ENCODE measurements at regions not wholly inside any gene's neighbourhood (a gene's known extent, or its start where the extent isn't known, plus 50 kb on each side); places are given as distances from the start of the nearest gene placed in this dataset.

DNA sequence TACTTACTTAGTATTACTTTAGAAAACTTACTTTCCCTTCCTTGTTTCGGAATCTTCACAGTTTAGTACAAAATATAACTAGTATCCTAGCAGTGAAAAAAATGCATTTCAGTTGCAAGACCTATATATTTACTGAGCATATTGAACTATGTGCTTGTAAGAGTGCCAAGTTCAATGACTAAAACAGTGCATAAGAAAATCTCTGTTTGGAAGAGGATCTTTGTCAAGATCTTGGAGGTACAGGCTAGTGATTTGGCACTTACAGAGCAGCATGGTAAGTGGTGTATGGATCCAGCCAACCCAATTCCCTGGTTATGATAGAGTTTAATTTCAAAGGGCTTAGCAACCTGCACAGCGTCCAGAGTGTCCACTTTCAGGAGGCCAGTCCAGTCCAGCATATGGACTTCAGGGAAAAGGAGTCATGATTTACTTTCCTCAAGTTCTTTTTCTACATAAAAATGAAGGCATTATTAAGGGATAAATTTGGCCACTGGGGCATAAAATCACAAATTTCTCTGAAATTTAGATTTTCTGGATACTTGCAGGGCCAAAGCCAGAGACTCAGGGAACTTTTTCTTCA, 625.8 kb upstream of the BCHE start:
- H3K36me3 ChIP-seq (ENCODE audit: insufficient read depth, low read length), result no peaks in the 10 kb centered on the region
- peaks cover 0 to 3% of the 10 kb centered on the region in 2 experiments for H3K9me3 ChIP-seq (ENCODE audit: control insufficient read depth in 1 of 2, insufficient read depth in 1 of 2, low read length in 2 of 2)
- no peaks in the 10 kb centered on the region for H3K27me3 ChIP-seq (ENCODE audit: control insufficient read depth in 1 of 2, insufficient read depth in 2 of 2, low read length in 2 of 2)
- DNase-seq, result no peak
- ChIA-PET CTCF (no interaction called here), POLR2A (no interaction called here)
- Mint-ChIP-seq H3K36me3 (ENCODE audit: low read depth) (no peaks in the 10 kb centered on the region), H3K9me3 (peaks cover 10% of the 10 kb centered on the region), H3K4me3 (no peak overlapping the region), H3K27ac (no peak overlapping the region), H3K27me3 (no peaks in the 10 kb centered on the region), H3K4me1 (ENCODE audit: low read depth) (no peaks in the 10 kb centered on the region)
- no peaks in the 10 kb centered on the region for H3K4me1 ChIP-seq (ENCODE audit: insufficient read depth, low read length)
- intact Hi-C loops (cut with DNase I, micrococcal nuclease), result no loop called here
- TF ChIP-seq CTCF (IDR thresholded peaks at IDR 0.05), result no peak
- H3K27ac ChIP-seq (ENCODE audit: low read depth in 1 of 2, low read length in 2 of 2), result no peak overlapping the region
- ATAC-seq (ENCODE audit: poor library complexity), result no peak
- no peak overlapping the region for H3K4me3 ChIP-seq (ENCODE audit: low read length)

GRCh38 chr3:166461626-166462025, 624.4 kb upstream of the BCHE start:
- no peak for ATAC-seq (ENCODE audit: poor library complexity)

DNA sequence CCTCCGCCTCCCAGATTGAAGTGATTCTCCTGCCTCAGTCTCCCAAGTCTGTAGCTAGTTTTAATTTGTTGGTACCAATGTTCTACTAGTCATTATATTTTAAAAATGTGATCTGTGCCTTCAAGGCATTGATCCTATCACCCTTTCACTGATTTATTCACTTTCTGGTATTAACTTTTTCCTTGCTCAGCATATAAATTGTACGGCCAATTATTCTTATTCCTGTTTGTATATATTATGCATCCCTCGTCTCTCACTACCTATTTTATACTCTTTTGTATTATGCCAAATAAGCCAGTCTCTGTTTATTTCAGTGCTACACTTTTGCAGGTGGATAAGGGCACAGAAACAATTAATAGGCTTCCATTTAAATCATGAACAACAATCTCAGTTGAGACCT, 620.2 kb upstream of the BCHE start:
- Mint-ChIP-seq H3K36me3 (ENCODE audit: low read depth) (no peaks in the 10 kb centered on the region), H3K4me1 (ENCODE audit: low read depth) (no peaks in the 10 kb centered on the region), H3K27me3 (no peaks in the 10 kb centered on the region), H3K4me3 (no peak overlapping the region), H3K27ac (no peak overlapping the region), H3K9me3 (peaks cover 19% of the 10 kb centered on the region)
- H3K27me3 ChIP-seq (ENCODE audit: control insufficient read depth in 1 of 2, insufficient read depth in 2 of 2, low read length in 2 of 2), result no peaks in the 10 kb centered on the region
- no peak for DNase-seq
- ChIA-PET CTCF (no interaction called here), POLR2A (no interaction called here)
- H3K4me3 ChIP-seq (ENCODE audit: low read length), result no peak overlapping the region
- H3K9me3 ChIP-seq (ENCODE audit: control insufficient read depth in 1 of 2, insufficient read depth in 1 of 2, low read length in 2 of 2), result peaks cover 0 to 3% of the 10 kb centered on the region in 2 experiments
- no peaks in the 10 kb centered on the region for H3K36me3 ChIP-seq (ENCODE audit: insufficient read depth, low read length)
- intact Hi-C loops (cut with DNase I, micrococcal nuclease), result no loop called here
- no peak for TF ChIP-seq CTCF (IDR thresholded peaks at IDR 0.05)
- H3K27ac ChIP-seq (ENCODE audit: low read depth in 1 of 2, low read length in 2 of 2), result no peak overlapping the region
- no peaks in the 10 kb centered on the region for H3K4me1 ChIP-seq (ENCODE audit: insufficient read depth, low read length)
- ATAC-seq (ENCODE audit: poor library complexity), result no peak

More at GRCh38 chr3:166461626-166462025, 624.4 kb upstream of the BCHE start:
- no peak for TF ChIP-seq CTCF (IDR thresholded peaks at IDR 0.05)
- CTCF ChIA-PET, result no interaction called here
- POLR2A ChIA-PET, result no interaction called here
- no peaks in the 10 kb centered on the region for H3K36me3 ChIP-seq (ENCODE audit: insufficient read depth, low read length)
- H3K4me1 Mint-ChIP-seq (ENCODE audit: low read depth), result no peaks in the 10 kb centered on the region
- H3K27me3 Mint-ChIP-seq, result no peaks in the 10 kb centered on the region
- no peak for DNase-seq
- no peaks in the 10 kb centered on the region for H3K4me1 ChIP-seq (ENCODE audit: insufficient read depth, low read length)
- H3K27ac ChIP-seq (ENCODE audit: low read depth in 1 of 2, low read length in 2 of 2), result no peak overlapping the region
- H3K9me3 Mint-ChIP-seq, result peaks cover 15% of the 10 kb centered on the region
- H3K36me3 Mint-ChIP-seq (ENCODE audit: low read depth), result no peaks in the 10 kb centered on the region
- no peaks in the 10 kb centered on the region for H3K27me3 ChIP-seq (ENCODE audit: control insufficient read depth in 1 of 2, insufficient read depth in 2 of 2, low read length in 2 of 2)
- intact Hi-C loops (cut with DNase I, micrococcal nuclease), result no loop called here
- H3K4me3 ChIP-seq (ENCODE audit: low read length), result no peak overlapping the region
- no peak overlapping the region for H3K27ac Mint-ChIP-seq
- peaks cover 0 to 3% of the 10 kb centered on the region in 2 experiments for H3K9me3 ChIP-seq (ENCODE audit: control insufficient read depth in 1 of 2, insufficient read depth in 1 of 2, low read length in 2 of 2)
- no peak overlapping the region for H3K4me3 Mint-ChIP-seq

Measured in CD4-positive, alpha-beta T cell (primary cell).